ENCODE measurements at regions not wholly inside any gene's neighbourhood (a gene's known extent, or its start where the extent isn't known, plus 50 kb on each side); places are given as distances from the start of the nearest gene placed in this dataset.

- H3K4me3 ChIP-seq (ENCODE audit: low read length), result no peak overlapping the region
Observed at GRCh38 chr7:118298771-118299170, 74.3 kb downstream of the ANKRD7 start.

DNA sequence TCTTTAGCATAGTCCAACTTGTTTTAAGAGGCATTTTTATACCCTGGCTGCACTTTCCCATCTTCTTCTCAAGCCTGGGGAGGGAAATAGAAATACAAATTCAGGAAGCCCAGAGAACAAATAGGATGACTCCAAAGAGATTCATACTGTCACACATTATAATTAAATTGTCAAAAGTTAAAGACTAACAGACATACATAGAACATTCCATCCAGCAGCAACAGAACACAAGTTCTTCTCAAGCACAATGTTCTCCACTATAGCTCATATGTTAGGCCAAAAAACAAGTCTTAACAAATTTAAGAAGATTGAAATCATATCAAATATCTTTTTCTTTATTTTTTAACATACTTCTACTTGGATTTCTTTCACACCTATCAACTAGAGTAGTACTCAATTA is 75.7 kb downstream of the ANKRD7 start:
- no peak overlapping the region for H3K4me3 ChIP-seq (ENCODE audit: low read length)
- no peak for DNase-seq (ENCODE audit: low read depth, low spot score)

More at GRCh38 chr7:118298771-118299170, 74.3 kb downstream of the ANKRD7 start:
- no peak for DNase-seq (ENCODE audit: low read depth, low spot score)

GRCh38 chr7:118304100-118304499 is 79.6 kb downstream of the ANKRD7 start:
- DNase-seq (ENCODE audit: low read depth, low spot score), result no peak
- no peak overlapping the region for H3K4me3 ChIP-seq (ENCODE audit: low read length)

DNA sequence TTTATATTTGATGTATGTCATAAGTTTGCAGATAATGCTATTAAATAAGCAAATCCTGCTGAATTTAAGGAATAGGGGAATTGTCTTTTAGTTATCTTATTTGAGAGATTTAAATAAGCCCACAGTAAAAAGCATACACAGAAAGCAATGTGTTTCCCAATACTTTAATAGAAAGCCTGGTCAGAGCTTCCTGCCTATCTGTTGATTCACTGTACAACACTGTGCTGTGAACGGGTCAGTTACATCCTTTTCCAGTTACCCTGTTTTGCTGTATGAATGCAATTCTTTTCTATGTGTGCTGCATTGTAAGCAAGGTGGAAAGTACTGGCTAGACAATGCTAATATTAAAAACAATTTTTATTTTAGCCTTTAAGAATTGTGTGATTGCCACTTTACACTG is 81.2 kb downstream of the ANKRD7 start:
- H3K4me3 ChIP-seq (ENCODE audit: low read length), result no peak overlapping the region
- DNase-seq (ENCODE audit: low read depth, low spot score), result no peak

DNA sequence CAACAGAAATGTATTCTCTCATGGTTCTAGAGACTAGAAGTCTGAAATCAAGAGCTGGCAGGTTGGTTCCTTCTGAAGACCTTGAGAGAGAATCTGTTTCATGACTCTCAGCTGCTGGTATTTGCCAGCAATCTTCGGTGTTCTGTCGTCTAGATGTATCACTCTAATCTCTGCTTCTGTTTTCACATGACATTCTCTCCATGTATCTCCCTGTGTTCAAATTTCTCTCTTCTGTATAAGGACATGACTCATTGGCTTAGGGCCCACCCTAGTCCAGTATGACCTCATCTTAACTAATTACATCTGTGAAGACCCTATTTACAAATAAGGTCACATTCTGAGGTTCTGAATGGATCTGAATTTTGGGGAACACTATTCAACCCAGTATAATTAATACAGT is 82.3 kb downstream of the ANKRD7 start:
- no peak for DNase-seq (ENCODE audit: low read depth, low spot score)
- no peak overlapping the region for H3K4me3 ChIP-seq (ENCODE audit: low read length)

GRCh38 chr7:118311121-118311836 is 86.8 kb downstream of the ANKRD7 start:
- H3K4me3 ChIP-seq (ENCODE audit: low read length), result no peak overlapping the region
- peak; percentile 30 for DNase-seq (ENCODE audit: low read depth, low spot score)

GRCh38 chr7:118312051-118312450 is 87.5 kb downstream of the ANKRD7 start:
- H3K4me3 ChIP-seq (ENCODE audit: low read length), result no peak overlapping the region
- DNase-seq (ENCODE audit: low read depth, low spot score), result no peak

- H3K4me3 ChIP-seq (ENCODE audit: low read length), result no peak overlapping the region
- DNase-seq (ENCODE audit: low read depth, low spot score), result no peak
Observed at GRCh38 chr7:118312966-118313365, 88.5 kb downstream of the ANKRD7 start.

GRCh38 chr7:118324790-118325449 is 100.4 kb downstream of the ANKRD7 start:
- H3K4me3 ChIP-seq (ENCODE audit: low read length), result no peak overlapping the region
- no peak for DNase-seq (ENCODE audit: low read depth, low spot score)

GRCh38 chr7:118325450-118325808 is 100.9 kb downstream of the ANKRD7 start:
- DNase-seq (ENCODE audit: low read depth, low spot score), result no peak
- H3K4me3 ChIP-seq (ENCODE audit: low read length), result no peak overlapping the region

GRCh38 chr7:118327174-118327573 is 102.7 kb downstream of the ANKRD7 start:
- DNase-seq (ENCODE audit: low read depth, low spot score), result no peak
- no peak overlapping the region for H3K4me3 ChIP-seq (ENCODE audit: low read length)

- no peak overlapping the region for H3K4me3 ChIP-seq (ENCODE audit: low read length)
- DNase-seq (ENCODE audit: low read depth, low spot score), result peak; percentile 63
Observed at GRCh38 chr7:118328505-118329211, 104.2 kb downstream of the ANKRD7 start.

DNA sequence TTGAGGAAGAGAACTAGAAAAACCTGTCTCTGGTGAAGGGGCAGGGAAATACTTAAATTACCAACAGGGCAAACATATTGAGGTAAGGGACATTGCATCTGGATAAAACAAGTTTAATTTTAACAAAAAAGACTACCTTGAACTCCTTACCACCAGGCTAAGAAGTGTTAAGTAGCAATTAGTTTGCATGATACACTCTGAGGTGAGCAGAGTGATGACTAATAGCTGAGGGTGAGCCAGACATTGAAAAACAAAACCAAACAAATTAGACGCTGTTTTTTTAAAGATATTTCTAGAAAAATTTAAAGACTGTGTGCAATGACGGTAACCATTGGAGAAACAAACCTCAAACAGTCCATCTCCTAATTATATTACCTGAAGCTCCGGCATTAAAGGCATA is 105.9 kb downstream of the ANKRD7 start:
- H3K4me3 ChIP-seq (ENCODE audit: low read length), result no peak overlapping the region
- no peak for DNase-seq (ENCODE audit: low read depth, low spot score)

- no peak overlapping the region for H3K4me3 ChIP-seq (ENCODE audit: low read length)
- no peak for DNase-seq (ENCODE audit: low read depth, low spot score)
Observed at GRCh38 chr7:118346748-118347147, 122.2 kb downstream of the ANKRD7 start.

DNA sequence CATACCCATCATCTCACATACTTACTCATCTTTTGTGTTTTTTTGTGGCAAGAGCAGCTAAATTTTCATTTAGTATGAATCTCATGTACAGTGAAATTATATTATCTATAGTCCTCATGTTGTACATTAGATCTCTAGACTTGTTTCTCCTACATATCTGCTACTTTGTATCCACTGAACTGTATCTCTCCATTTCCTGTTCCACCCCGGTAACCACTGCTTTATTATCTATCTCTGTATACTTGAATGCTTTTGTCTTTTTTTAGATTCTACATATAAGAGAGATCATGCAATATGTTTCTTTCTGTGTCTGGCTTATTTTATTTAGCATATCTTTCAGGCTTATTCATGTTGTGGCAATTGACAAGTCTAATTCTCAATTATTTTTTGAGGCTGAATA is 125.1 kb downstream of the ANKRD7 start:
- no peak overlapping the region for H3K4me3 ChIP-seq (ENCODE audit: low read length)
- no peak for DNase-seq (ENCODE audit: low read depth, low spot score)

DNA sequence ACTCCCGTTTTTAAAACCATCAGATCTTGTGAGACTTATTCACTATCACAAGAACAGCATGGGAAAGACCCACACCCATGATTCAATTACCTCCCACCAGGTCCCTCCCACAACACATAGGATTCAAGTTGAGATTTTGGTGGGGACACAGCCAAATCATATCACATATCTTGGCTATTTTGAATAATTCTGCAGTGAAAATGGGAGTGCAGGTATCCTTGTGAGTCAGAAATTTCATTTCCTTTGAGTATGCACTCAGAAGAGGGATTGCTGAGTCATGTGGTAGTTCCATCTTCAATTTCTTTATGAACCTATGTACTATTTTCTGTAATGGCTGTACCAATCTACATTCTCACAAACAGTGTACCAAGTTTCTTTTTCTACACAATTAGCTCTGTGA is 125.8 kb downstream of the ANKRD7 start:
- H3K4me3 ChIP-seq (ENCODE audit: low read length), result no peak overlapping the region
- no peak for DNase-seq (ENCODE audit: low read depth, low spot score)

GRCh38 chr7:118352867-118353453 is 128.5 kb downstream of the ANKRD7 start:
- H3K4me3 ChIP-seq (ENCODE audit: low read length), result no peak overlapping the region
- peak; percentile 37 for DNase-seq (ENCODE audit: low read depth, low spot score)

- DNase-seq (ENCODE audit: low read depth, low spot score), result no peak
- H3K4me3 ChIP-seq (ENCODE audit: low read length), result no peak overlapping the region
Observed at GRCh38 chr7:118366363-118366762, 141.9 kb downstream of the ANKRD7 start.

- DNase-seq (ENCODE audit: low read depth, low spot score), result no peak
- no peak overlapping the region for H3K4me3 ChIP-seq (ENCODE audit: low read length)
Observed at GRCh38 chr7:118368958-118369357, 144.5 kb downstream of the ANKRD7 start.

GRCh38 chr7:118369987-118370386 is 145.5 kb downstream of the ANKRD7 start:
- no peak overlapping the region for H3K4me3 ChIP-seq (ENCODE audit: low read length)
- DNase-seq (ENCODE audit: low read depth, low spot score), result no peak
